Stimulated activated CD8-positive, alpha-beta memory T cell treated with anti-CD3 and anti-CD28 coated beads, Interleukin-2, amount 100 ng/mL, for 48 hours (primary cell): ENCODE measurements at regions not wholly inside any gene's neighbourhood (a gene's known extent, or its start where the extent isn't known, plus 50 kb on each side); places are given as distances from the start of the nearest gene placed in this dataset.
"Not testable (repeated sequence)": the region's sequence is repeated elsewhere in the genome, so short reads cannot be mapped to it uniquely, and the experiment has no call there.

ENCODE experiments used
- DNase-seq, 2 donors: peaks; one replicate each; pipeline ENCODE4 v3.0.0-alpha.2; 2020; ENCODE audit warnings: low read depth in 2 of 2

GRCh38 chr1:220942278-220942677 is 63.0 kb downstream of the HLX start:
- no peak for DNase-seq

GRCh38 chr1:220942914-220943313 is 63.7 kb downstream of the HLX start:
- DNase-seq, result not testable (repeated sequence)

- DNase-seq, result no peak
These were observed 64.2 kb downstream of the HLX start for GRCh38 chr1:220943319-220943996.

GRCh38 chr1:220950576-220950975 is 71.3 kb downstream of the HLX start:
- DNase-seq, result no peak

GRCh38 chr1:220952961-220953643 is 73.9 kb downstream of the HLX start:
- DNase-seq, result no peak

GRCh38 chr1:220954321-220955075 is 75.3 kb downstream of the HLX start:
- no peak for DNase-seq

- no peak for DNase-seq
These were observed 75.9 kb downstream of the HLX start for GRCh38 chr1:220955116-220955515.

- no peak for DNase-seq
These were observed 77.4 kb downstream of the HLX start for GRCh38 chr1:220956501-220957232.

- DNase-seq, result no peak
These were observed 78.0 kb downstream of the HLX start for GRCh38 chr1:220957233-220957605.

GRCh38 chr1:220958234-220958633 is 79.0 kb downstream of the HLX start:
- no peak for DNase-seq

GRCh38 chr1:220962031-220962751 is 82.9 kb downstream of the HLX start:
- no peak for DNase-seq

- no peak for DNase-seq
These were observed 86.8 kb downstream of the HLX start for GRCh38 chr1:220966041-220966440.

GRCh38 chr1:220966473-220966872 is 87.2 kb downstream of the HLX start:
- DNase-seq, result no peak

GRCh38 chr1:220966881-220967611 is 87.8 kb downstream of the HLX start:
- no peak for DNase-seq

- DNase-seq, result no peak
These were observed 88.7 kb downstream of the HLX start for GRCh38 chr1:220967911-220968310.

- DNase-seq, result not testable (repeated sequence)
These were observed 90.0 kb downstream of the HLX start for GRCh38 chr1:220969281-220969680.

- no peak for DNase-seq
These were observed 91.1 kb downstream of the HLX start for GRCh38 chr1:220970311-220970710.

GRCh38 chr1:220971221-220971620 is 92.0 kb downstream of the HLX start:
- no peak for DNase-seq

- no peak for DNase-seq
These were observed 95.2 kb downstream of the HLX start for GRCh38 chr1:220974431-220974830.

GRCh38 chr1:220976390-220976789 is 97.1 kb downstream of the HLX start:
- no peak for DNase-seq

GRCh38 chr1:220979371-220979770 is 100.1 kb downstream of the HLX start:
- no peak for DNase-seq
